Limb (tissue), 2 donors: ENCODE measurements at regions not wholly inside any gene's neighbourhood (a gene's known extent, or its start where the extent isn't known, plus 50 kb on each side); places are given as distances from the start of the nearest gene placed in this dataset.

Experiments used
- DNase-seq, 2 donors: peaks; one replicate each; pipeline ENCODE4 v3.0.0-alpha.2; 2016; ENCODE audit errors: extremely low spot score in 2 of 2

- DNase-seq: no peak
Measured at GRCh38 chr16:86378128-86378527, 132.2 kb upstream of the FOXF1 start.

GRCh38 chr16:86378831-86379504 is 131.4 kb upstream of the FOXF1 start:
- no peak for DNase-seq

- DNase-seq: no peak
Measured at GRCh38 chr16:86379505-86379846, 130.9 kb upstream of the FOXF1 start.

GRCh38 chr16:86380030-86380429 is 130.3 kb upstream of the FOXF1 start:
- DNase-seq: no peak

- DNase-seq: no peak
Measured at GRCh38 chr16:86381491-86381890, 128.8 kb upstream of the FOXF1 start.

GRCh38 chr16:86382067-86382773 is 128.1 kb upstream of the FOXF1 start:
- DNase-seq: no peak

GRCh38 chr16:86382774-86383407 is 127.4 kb upstream of the FOXF1 start:
- DNase-seq: no peak

- no peak for DNase-seq
Measured at GRCh38 chr16:86383488-86384262, 126.7 kb upstream of the FOXF1 start.

GRCh38 chr16:86384263-86384649 is 126.1 kb upstream of the FOXF1 start:
- no peak for DNase-seq

- DNase-seq: no peak
Measured at GRCh38 chr16:86384980-86385379, 125.3 kb upstream of the FOXF1 start.

- no peak for DNase-seq
Measured at GRCh38 chr16:86387468-86388440, 122.6 kb upstream of the FOXF1 start.

- DNase-seq: no peak
Measured at GRCh38 chr16:86388976-86389375, 121.4 kb upstream of the FOXF1 start.

- DNase-seq: no peak
Measured at GRCh38 chr16:86389566-86390328, 120.6 kb upstream of the FOXF1 start.

GRCh38 chr16:86390335-86390734 is 120.0 kb upstream of the FOXF1 start:
- DNase-seq: no peak

- no peak for DNase-seq
Measured at GRCh38 chr16:86391486-86391885, 118.8 kb upstream of the FOXF1 start.

- no peak for DNase-seq
Measured at GRCh38 chr16:86391984-86392383, 118.3 kb upstream of the FOXF1 start.

GRCh38 chr16:86392436-86393152 is 117.7 kb upstream of the FOXF1 start:
- no peak for DNase-seq

- no peak for DNase-seq
Measured at GRCh38 chr16:86393907-86394626, 116.3 kb upstream of the FOXF1 start.

- no peak for DNase-seq
Measured at GRCh38 chr16:86395477-86395876, 114.8 kb upstream of the FOXF1 start.
